Tibial artery (tissue), 4 donors: ENCODE measurements at regions not wholly inside any gene's neighbourhood (a gene's known extent, or its start where the extent isn't known, plus 50 kb on each side); places are given as distances from the start of the nearest gene placed in this dataset.

Experiments
- DNase-seq, 2 donors: peaks; one replicate each; pipeline ENCODE4 v3.0.0-alpha.2; 2019
- H3K27ac ChIP-seq, 2 donors: fragments of 200-600 bp; sonication (generic) in 1 of 2; 1 replicate in 1 of 2; 2 replicates in 1 of 2; pipeline ENCODE4 v1.5.1; 2018 to 2019; ENCODE audit warnings: mild to moderate bottlenecking in 1 of 2
- H3K27me3 ChIP-seq, 2 donors: fragments of 200-600 bp; sonication (generic) in 1 of 2; one replicate each; pipeline versions ENCODE4 v1.5.1 to v1.6.0; 2016 to 2019
- H3K36me3 ChIP-seq, 3 donors: fragments of 200-600 bp; sonication (generic) in 2 of 3; one replicate each; pipeline ENCODE4 v1.5.1; 2016 to 2019; ENCODE audit warnings: mild to moderate bottlenecking in 2 of 3
- H3K4me1 ChIP-seq, 4 donors: fragments of 200-600 bp; sonication (generic) in 2 of 4; 1 replicate in 3 of 4; 2 replicates in 1 of 4; pipeline ENCODE4 v1.5.1; 2016 to 2019
- H3K4me3 ChIP-seq, 2 donors: fragments of 200-600 bp; sonication (generic) in 1 of 2; 1 replicate in 1 of 2; 2 replicates in 1 of 2; pipeline ENCODE4 v1.5.1; 2018 to 2019; ENCODE audit warnings: mild to moderate bottlenecking in 2 of 2
- H3K9me3 ChIP-seq, 3 donors: fragments of 200-600 bp; sonication (generic) in 1 of 3; one replicate each; pipeline ENCODE4 v1.5.1; 2016 to 2019
- CTCF ChIP-seq, 2 experiments: fragments of 200-600 bp in 1 of 2; fragments of 450-650 bp in 1 of 2; IDR thresholded peaks; one replicate each; pipeline ENCODE4 v1.5.1; 2017 to 2019; ENCODE audit warnings: antibody characterized with exemption in 2 of 2, mild to moderate bottlenecking in 1 of 2, moderate library complexity in 1 of 2
- intact Hi-C: fragments of 100-400 bp; cut with DNase I; formaldehyde crosslinking; loops from one replicate; pipeline ENCODE4 v1.15.0; 2023; ENCODE audit warnings: low total_unique reads

DNA sequence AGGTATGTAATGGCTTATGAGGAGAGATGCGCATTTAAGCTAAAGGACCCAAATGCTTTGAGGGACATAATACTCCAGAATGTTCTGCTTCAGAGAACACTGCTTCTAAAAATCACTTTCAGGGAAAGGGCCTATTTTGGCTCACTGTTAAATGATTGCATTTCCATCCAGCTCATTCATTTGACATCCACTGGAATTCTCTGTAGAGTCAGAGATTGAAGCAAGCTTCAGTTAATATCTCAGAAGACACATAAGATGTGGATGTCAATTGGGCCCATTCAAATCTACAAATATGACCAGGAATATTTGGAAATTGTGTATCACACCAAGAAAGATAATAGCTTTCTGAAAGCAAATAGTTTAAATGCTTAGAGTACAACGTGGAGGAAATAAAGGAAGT lies 209.9 kb upstream of the VSTM2A start:
- H3K27ac ChIP-seq: no peak overlapping the region
- no peak for DNase-seq
- no peaks in the 10 kb centered on the region for H3K36me3 ChIP-seq
- no peaks in the 10 kb centered on the region for H3K4me1 ChIP-seq
- intact Hi-C loops: no loop called here
- TF ChIP-seq CTCF (IDR thresholded peaks at IDR 0.05): no peak
- H3K4me3 ChIP-seq: no peak overlapping the region
- H3K27me3 ChIP-seq: no peaks in the 10 kb centered on the region
- no peaks in the 10 kb centered on the region for H3K9me3 ChIP-seq

GRCh38 chr7:54333952-54334351 lies 208.2 kb upstream of the VSTM2A start:
- H3K9me3 ChIP-seq: no peaks in the 10 kb centered on the region
- H3K27me3 ChIP-seq: no peaks in the 10 kb centered on the region
- H3K4me3 ChIP-seq: no peak overlapping the region
- intact Hi-C loops: no loop called here
- DNase-seq: no peak
- no peak overlapping the region for H3K27ac ChIP-seq
- H3K4me1 ChIP-seq: no peaks in the 10 kb centered on the region
- no peaks in the 10 kb centered on the region for H3K36me3 ChIP-seq
- TF ChIP-seq CTCF (IDR thresholded peaks at IDR 0.05): no peak

GRCh38 chr7:54336800-54337199 lies 205.4 kb upstream of the VSTM2A start:
- Histone ChIP-seq H3K27me3 (no peaks in the 10 kb centered on the region), H3K27ac (no peak overlapping the region), H3K4me1 (no peaks in the 10 kb centered on the region), H3K9me3 (no peaks in the 10 kb centered on the region), H3K36me3 (no peaks in the 10 kb centered on the region), H3K4me3 (no peak overlapping the region)
- TF ChIP-seq CTCF (IDR thresholded peaks at IDR 0.05): no peak
- DNase-seq: no peak
- intact Hi-C loops: no loop called here

GRCh38 chr7:54337466-54337865 lies 204.7 kb upstream of the VSTM2A start:
- no peaks in the 10 kb centered on the region for H3K4me1 ChIP-seq
- no peak for TF ChIP-seq CTCF (IDR thresholded peaks at IDR 0.05)
- no peaks in the 10 kb centered on the region for H3K9me3 ChIP-seq
- H3K27me3 ChIP-seq: no peaks in the 10 kb centered on the region
- no peaks in the 10 kb centered on the region for H3K36me3 ChIP-seq
- no peak overlapping the region for H3K4me3 ChIP-seq
- DNase-seq: no peak
- intact Hi-C loops: no loop called here
- H3K27ac ChIP-seq: no peak overlapping the region

DNA sequence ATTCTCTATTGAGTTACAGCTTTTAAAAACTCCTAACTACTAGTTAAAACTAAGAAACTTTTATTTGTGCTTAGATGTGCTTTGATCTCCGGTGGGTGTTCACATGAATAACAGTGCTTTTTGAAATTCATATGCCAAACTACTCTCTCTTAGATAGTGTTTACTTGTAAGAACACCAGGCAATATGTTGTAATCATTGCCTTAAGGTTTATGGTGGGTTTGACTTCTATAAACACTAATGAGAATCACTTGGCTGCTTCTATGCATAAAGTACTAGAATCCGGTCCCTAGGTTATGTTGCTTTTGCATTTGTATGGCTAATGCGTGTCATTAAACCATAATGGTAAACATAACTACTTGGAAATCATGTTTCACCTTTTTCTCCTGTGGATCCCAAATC lies 203.9 kb upstream of the VSTM2A start:
- no peaks in the 10 kb centered on the region for H3K9me3 ChIP-seq
- H3K27ac ChIP-seq: no peak overlapping the region
- intact Hi-C loops: no loop called here
- H3K4me3 ChIP-seq: no peak overlapping the region
- TF ChIP-seq CTCF (IDR thresholded peaks at IDR 0.05): no peak
- no peaks in the 10 kb centered on the region for H3K36me3 ChIP-seq
- H3K27me3 ChIP-seq: no peaks in the 10 kb centered on the region
- H3K4me1 ChIP-seq: no peaks in the 10 kb centered on the region
- no peak for DNase-seq

DNA sequence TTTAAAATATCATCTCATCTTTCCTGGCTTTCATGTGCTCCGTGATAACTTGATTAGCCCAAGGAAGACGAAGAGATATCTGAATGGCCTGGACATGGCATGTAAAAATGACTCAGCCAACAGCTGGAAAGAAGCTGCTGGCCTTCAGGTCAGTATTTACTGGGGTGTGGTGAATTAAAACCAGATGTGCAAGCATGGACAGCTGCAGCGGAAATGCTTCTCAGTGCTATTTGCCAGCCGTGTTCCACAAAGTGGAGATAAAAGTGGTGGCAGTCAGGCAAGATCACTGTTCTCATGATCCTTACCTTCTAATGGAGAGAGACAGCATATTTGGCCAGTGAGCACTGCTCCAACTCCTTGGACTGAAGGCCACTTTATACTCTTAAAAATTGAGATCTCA lies 203.1 kb upstream of the VSTM2A start:
- no peak for TF ChIP-seq CTCF (IDR thresholded peaks at IDR 0.05)
- Histone ChIP-seq H3K27me3 (no peaks in the 10 kb centered on the region), H3K36me3 (no peaks in the 10 kb centered on the region), H3K4me3 (no peak overlapping the region), H3K9me3 (no peaks in the 10 kb centered on the region), H3K27ac (no peak overlapping the region), H3K4me1 (no peaks in the 10 kb centered on the region)
- intact Hi-C loops: no loop called here
- DNase-seq: no peak
